Stimulated activated CD8-positive, alpha-beta memory T cell treated with anti-CD3 and anti-CD28 coated beads, Interleukin-7, amount 100 ng/mL, for 4 hours (primary cell): ENCODE measurements at regions not wholly inside any gene's neighbourhood (a gene's known extent, or its start where the extent isn't known, plus 50 kb on each side); places are given as distances from the start of the nearest gene placed in this dataset.
"Not testable (repeated sequence)": the region's sequence is repeated elsewhere in the genome, so short reads cannot be mapped to it uniquely, and the experiment has no call there.

Source experiments
- DNase-seq, 2 donors: peaks; one replicate each; pipeline ENCODE4 v3.0.0-alpha.2; 2020; ENCODE audit warnings: low read depth in 2 of 2

DNA sequence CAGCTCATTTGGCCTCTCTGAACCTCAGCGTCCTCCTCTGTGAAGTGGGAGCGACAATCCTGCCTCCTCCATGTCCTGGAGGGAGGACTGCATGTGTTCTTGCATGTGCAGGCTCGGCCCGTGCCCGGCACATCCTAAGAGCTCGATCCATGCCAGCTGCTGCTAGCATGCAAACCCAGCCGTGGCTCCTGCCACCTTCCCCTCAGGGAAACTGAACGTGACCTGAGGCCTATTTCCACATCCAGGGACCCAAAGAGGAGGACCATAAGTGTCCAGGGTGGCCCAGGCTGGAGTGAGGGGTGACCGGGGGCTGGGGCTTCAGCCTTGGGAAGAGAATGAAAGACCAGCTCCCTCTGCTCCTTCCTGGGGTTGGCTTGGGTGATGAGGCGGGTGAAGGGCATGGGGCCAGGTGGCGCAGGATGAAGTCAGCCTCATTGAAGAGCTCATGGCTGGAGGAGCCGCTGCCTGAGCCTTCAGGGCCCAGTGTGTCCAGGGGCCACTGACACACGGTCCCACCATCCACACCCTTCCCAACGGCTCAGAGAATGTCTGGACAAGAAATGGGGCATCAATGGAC, 115.7 kb upstream of the AKAP13 start:
- not testable (repeated sequence) for DNase-seq

DNA sequence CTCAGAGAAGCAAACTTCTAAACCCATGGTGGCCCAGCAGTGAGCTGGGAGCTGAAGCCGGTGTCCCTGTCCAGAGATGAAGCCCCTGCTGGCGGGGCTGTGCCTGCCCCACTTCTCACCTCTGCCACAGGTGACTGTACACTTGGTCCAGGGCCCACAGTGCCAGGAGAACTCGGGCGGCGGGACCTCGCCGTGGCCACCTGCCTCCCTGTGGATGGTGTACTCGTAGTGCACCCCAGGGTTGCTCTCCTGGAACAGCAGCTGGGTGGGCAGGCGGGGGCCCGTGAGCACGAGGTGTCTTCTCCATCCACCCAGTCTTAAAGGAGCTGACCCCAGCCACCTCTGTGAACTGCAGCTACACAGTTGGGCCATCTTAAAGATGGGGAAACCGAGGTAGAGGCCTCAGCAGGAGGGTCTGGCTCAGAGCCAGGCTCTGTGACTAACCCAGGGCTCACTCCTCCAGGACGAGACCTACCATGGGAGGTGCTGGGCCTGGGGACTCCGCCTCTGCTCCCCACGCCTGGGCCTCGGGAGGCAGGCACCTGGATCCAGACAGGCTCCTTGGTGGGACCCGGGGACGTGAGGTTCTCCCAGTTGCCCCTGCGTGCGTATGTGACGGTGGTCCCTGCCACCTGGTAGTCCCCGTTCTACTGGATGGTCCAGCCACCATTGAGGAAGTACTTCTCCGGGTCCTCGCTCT, 113.1 kb upstream of the AKAP13 start:
- DNase-seq = not testable (repeated sequence)

DNA sequence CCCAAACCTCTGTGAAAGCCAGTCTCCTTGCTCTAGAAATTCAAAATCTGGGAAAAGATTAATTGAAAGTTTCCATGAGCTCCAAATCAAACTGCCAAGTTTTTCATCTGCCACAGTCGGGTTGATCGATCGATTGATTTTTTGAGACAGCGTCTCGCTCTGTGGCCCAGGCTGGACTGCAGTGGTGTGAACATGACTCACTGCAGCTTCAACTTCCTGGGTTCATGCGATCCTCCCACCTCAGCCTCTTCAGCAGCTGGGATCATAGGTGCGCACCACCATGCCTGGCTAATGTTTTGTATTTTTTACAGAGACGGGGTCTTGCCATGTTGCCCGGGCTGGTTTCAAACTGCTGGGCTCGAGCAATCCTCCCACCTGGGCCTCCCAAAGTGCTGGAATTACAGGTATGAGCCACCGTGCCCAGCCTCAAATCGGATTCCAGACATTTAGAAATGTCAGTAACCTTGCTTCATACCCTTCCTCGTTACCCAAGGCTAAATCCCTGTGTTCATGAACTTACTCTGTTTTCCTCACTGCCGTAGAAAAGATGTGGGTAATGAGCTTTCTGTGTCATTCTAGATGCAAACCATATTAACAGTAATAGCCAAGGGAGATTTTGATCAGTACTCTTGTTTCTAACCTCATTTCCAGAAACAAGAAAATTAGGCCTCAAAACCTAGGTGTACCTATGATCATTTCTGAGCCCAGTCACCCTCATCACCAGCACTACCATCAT, 105.9 kb upstream of the AKAP13 start:
- DNase-seq = no peak

DNA sequence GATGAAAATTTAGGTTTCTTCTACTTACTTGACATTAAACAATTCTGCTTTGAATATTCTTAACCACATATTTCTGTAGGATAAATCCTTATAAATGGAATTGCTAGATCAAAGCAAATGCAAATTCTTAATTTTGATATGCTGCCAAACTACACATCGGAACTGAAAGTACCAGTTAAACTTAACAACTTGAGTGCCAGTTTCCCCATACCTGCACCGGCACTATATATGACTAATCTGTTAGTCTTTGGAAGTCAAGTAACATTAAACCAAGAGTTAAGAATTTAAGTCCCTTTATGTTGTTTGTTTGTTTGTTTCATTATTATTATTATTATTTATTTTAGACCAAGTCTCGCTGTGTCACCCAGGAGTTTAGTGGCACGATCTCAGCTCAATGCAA, 103.9 kb upstream of the AKAP13 start:
- no peak for DNase-seq

DNA sequence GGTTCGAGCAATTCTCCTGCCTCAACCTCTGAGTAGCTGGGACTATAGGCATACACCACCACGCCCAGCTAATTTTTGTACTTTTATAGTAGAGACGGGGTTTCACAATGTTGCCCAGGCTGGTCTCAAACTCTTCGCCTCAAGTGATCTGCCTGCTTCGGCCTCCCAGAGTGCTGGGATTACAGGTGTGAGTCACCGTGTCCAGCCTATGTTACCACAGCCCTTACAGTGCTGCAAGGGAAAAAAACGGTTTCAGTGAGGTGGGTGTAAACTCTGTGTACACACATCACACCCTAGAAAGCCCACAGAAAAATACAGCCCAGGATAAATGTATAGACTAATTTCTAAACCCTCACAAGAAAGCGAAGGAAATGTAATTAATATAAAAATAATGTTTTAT, 103.5 kb upstream of the AKAP13 start:
- DNase-seq = no peak

DNA sequence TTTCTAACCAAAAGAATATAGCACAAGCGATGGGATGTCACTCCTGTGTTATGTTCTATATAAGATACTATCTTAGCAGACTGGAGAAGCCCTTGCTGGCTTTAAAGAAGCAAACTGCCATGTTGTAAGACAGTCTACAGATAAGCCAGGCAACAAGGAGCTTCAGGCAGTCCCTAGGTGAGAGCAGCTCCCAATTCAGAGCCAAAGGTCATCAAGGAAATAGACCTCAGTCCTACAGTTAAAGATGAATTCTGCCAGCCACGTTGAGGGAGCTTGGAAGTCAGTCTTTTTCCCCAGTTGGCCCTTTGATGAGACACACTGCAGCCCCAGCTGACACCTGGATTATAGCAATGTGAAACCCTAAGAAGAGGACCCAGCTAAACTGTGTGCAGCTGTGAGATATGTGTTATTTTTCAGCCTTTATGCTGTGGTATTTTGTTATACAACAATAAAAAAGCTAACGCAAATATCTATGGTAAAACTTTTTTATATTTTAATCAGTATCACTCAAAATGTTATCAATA, 102.5 kb upstream of the AKAP13 start:
- DNase-seq = no peak

DNA sequence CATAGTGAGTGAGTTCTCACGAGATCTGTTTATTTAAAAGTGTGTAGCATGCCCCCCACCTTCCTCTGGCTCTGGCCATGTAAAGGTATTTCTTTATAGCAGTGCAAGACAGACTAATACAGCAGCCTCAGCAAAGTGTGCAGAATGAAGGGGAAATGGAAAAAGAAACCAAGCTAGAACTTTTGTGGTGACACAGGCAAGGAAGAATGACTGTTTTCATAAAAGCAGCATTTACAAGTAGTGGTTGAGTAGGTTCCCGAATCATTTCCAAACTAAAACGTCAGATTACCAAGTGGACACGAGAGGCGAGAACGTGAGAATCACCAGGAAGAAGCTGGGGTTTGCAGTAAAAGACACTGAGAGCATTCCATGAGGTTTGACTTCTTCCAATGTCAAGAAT, 100.2 kb upstream of the AKAP13 start:
- no peak for DNase-seq

DNA sequence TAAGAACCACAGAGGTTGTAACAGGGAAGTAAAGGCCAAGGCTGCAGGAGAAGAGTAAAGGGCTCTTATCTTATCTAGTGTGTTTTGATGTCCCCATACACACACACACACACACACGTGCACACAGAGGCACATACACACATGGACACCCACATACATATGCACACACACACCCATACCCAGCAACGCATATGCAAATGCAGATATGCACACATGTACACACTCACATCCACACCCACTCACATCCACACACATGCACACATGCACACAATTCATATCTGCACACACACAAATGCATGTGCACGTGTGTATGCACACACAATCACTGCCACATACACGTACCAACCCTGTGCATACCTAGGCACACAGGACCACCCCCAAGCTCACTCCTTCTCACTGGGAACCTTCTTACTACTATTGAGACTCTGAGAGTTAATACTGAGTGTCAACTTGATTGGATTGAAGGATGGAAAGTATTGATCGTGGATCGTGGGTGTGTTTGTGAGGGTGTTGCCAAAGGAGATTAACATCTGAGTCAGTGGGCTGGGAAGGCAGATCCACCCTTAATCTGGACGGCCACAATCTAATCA, 99.0 kb upstream of the AKAP13 start:
- DNase-seq = no peak

DNA sequence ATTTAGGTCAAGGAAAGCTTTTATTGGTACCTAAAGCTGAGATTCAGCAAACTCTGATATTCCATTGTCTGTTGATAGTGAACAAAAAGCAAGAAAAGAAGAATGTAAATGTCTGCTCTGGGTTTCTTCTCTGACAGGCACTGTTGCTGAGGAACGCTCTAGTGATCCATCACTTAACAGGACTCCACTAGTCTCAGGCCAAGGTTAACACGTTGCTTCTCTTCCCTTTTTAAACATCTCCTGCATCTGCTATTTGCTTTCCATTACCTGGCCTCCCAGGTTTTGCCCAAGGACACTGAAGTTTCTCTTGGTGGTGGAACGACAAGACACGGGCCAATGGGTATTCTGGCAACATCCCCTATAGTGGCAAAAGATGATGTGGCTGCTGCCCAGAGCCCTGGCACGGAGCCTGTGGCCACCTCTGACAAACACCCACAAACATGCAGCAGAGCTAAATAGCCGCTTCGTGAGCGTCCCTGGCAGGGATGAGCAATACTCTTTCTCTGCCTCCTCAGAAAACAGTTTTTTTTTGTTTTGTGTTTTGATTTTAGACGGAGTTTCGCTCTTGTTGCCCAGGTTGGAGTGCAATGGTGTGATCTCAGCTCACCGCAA, 97.8 kb upstream of the AKAP13 start:
- no peak for DNase-seq

DNA sequence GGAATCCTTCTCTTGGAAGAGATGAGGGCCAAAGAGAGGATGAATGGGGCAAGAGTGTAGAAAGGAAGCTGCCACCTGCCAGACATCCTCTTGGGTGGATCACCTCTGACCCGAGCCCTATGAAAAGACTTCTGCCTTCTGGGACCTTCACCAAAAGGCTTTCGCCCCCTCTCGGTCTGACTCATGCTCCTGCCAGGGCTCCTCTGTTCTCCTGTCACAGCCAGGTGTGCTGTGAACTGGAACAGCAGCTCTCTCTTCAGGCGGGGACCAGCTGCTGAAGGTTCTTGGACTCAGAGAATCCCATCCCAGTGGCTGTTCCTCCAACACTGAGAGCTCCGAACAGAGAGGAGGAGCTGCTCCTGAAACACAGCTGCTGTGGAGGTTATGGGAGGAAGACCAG, 96.6 kb upstream of the AKAP13 start:
- not testable (repeated sequence) for DNase-seq

DNA sequence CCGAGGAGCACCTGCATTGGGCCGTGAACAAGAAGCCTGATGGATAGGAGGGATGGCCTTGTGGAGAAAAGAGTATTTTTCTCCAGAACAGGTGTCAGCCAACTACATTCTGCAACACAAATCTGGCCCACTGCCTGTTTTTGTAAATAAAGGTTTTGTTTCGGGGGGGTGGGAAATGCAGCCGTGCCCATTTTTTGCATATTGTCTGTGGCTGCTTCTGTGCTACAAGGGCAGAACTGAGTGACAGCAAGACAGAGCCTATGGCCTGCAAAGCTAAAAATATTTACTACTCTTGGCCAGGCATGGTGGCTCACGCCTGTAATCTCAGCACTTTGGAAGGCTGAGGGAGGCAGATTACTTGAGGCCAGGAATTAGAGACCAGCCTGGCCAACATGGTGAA, 95.9 kb upstream of the AKAP13 start:
- DNase-seq = no peak

DNA sequence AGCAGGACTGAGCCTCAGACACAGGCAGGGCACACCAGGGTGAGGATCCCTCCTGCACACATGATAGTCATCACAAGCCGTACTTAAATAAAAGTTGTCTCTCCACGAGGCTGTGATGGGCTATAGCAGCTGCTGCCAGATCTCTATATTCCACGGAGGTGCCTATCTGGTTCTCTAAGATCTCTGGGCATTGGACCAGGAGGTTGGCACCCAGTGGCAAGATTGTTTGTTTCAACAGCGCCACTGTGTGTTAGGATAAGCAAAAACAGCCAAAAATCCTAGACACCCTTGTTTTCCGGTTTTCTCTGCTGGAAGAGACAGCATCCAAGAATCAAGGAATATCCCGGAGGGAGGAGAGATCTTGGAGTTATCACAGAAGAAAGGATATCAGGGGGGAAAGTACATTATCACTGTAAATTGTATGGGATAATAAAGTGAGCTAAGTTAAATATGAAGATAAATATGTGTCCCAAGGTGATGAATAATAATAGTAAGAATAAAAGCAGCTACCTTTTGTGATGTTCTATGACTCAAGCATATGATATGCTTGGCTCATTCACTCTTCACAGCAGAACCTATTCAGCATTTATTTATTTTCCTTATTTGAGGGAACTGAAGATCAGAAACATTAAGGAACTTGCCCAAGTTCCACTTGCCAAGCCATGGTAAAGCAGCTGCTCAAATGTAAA, 90.6 kb upstream of the AKAP13 start:
- DNase-seq = no peak

DNA sequence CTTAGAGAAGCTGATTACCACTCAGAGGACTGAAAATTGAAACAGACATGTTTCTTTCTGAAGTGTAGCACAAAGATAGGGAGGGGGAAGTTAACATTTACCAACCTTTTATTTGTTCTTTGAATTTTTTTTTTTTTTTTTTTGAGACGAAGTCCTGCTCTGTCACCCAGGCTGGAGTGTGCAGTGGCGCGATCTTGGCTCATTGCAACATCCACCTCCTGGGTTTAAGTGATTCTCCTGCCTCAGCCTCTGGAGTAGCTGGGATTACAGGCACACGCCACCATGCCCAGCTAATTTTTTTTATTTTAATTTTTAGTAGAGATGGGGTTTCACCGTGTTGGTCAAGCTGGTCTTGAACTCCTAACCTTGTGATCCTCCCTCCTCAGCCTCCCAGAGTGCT, 87.8 kb upstream of the AKAP13 start:
- not testable (repeated sequence) for DNase-seq

DNA sequence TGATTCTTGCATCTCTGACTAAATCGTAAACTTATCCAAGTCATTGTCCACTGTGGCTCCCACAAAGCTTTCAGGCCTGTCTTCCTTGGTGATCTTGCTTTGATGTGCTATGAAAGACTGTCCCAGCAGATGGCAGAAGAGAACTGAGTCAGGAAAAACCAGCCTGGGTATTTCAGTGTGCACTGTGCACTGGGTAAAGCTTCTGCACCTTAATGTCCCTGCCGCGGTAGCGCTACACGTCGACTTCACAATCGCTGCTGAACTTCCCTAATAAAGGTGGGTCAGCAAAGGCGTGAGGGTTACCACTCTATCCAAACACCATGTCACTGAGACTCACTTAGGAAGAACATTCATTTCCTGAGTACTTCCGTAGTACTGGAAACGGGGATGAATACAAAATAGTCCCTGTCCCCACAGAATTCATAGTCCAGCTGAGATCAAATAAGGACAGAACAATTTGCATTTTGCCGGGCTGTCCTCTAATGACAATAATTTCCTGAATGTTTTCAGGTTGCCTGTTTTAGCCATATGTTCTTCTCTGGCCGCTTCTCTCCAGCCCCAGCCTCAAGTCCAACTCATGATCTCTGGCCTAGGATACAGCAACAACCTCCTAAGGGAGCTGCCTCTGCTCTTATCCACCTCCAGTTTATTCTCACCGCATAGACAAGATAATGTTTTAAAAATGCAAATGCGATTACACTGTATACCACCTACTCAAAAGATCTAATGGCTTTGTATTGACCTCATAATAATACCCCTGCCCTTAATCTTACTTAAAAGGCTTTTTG, 83.6 kb upstream of the AKAP13 start:
- peak; percentile 30 to 63 for DNase-seq

DNA sequence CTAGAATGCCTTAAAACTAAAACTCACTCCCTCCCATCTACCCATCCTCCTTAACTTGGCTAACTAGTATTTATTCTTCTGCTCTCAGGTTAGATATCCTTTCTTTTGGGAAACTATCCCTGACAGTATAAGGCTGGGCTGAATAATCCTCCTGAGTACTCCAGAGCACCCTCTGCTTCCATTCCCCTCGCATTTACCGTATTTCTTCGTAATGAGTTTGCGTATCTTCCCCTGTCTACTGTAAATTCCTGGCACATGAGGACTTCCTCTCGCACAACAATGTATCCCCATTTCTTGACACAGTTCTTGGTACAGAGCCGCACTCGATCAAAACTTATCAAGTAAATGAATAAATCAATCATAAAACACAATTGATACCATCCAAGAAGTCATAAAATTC, 82.9 kb upstream of the AKAP13 start:
- no peak for DNase-seq

DNA sequence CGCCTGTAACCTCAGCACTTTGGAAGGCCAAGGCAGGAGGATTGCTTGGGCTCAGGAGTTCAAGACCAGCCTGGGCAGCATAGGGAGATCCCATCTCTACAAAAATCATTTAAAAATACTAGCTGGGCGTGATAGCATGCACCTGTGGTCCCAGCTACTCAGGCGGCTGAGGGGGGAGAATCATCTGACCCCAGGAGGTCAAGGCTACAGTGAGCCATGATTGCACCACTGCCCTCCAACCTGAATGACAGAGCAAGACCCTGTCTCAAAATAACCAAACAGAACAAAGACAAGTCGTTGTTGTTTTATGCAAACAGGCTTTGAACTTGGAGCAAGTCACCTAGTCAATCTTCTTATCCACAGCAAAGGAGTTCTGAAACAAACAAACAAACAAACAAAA, 82.0 kb upstream of the AKAP13 start:
- no peak for DNase-seq

DNA sequence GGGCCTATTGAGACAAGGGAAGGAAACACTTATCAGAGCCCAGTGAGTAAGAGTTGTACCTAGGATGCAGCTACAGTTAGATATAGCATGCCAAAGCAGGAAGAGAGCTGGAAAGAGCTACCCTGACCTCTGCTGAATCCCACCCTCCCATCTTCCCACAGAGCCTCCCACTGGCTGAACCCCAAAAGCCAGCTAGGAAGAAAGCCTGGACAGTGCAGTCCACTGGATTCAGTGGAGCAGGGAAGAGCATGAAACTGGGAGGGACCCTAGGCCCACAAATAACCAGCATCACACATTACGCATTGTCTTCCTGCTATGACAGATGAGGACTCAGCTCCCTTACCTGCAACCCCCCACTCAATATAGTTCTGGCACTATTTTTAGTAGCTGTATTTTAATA, 81.5 kb upstream of the AKAP13 start:
- no peak for DNase-seq

DNA sequence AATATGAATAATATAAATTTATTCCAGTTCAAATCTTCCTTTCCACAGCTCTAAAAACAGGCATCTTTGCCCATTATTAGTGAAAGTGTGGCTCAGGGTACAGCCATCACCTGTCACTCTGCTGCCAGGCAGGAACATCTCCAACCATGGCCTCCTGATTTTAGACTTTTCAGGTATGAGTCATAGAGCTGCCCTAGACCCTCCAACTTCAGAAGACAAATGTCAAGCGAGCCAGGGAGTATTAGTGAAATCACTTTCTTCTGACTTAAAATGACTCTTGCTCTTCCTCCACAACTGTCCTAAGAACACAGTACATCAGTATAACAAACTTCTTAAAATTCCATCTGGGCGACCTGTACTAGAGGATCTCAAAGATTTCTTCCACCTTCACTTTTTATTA, 78.1 kb upstream of the AKAP13 start:
- no peak for DNase-seq

DNA sequence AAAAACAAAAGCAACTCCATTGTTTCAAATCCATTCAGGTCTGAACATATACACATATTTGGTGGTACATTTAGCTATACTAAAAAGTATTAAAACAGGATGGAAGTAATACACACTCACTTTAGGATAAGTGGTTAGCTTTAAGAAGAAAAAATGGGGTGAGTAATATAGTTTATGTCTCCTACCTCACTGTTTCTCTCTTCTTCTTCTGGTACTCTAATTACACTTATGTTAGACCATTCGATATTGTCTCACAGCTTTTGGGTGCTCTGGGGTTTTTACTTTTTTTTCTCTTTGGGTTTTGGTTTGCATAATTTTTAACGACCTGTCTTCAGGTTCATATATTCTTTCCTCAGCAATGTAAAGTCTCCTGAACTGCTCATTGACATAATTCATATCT, 75.4 kb upstream of the AKAP13 start:
- no peak for DNase-seq

DNA sequence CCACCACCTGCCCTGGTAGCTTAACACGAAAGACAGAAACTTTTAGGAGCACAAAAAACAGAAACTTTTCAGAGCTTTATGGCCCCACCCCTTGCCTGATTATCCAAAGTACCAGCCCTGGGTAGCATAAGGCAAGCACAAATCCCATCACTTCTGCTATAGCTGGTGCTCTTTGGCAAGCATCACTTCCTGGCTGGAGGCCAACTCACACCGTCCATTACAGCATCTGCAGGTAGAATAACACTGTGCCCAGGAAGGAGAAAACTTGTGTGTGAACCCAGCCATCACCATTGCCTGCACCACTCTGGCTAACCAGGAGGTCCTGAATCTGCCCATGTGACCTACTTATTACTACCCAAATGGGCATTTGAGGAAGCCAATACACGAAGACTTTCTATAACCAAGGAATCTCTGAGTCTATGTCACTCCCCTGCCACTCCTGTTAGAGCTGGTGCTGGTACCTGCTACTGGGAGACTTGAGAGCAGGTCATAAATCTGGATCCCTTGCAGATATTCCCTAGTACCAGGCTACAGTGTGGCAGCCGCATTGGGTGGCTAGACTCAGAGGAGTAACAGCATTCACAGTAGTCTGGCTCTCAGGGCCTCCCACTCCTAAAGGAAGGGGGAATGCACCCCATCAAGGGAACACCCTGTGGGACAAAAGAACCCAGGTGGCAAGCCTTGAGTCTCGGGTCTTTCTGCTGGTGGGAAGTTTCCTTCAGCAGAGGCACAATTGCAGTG, 73.3 kb upstream of the AKAP13 start:
- no peak for DNase-seq
